GM12873 (cell line): ENCODE measurements at regions not wholly inside any gene's neighbourhood (a gene's known extent, or its start where the extent isn't known, plus 50 kb on each side); places are given as distances from the start of the nearest gene placed in this dataset.

Experiments used
- CTCF ChIP-seq: IDR thresholded peaks from 2 replicates; pipeline ENCODE4 v1.5.1; 2012; ENCODE audit warnings: low read depth, mild to moderate bottlenecking, moderate library complexity, low read length, control low read depth; ENCODE audit not compliant: insufficient read depth; ENCODE audit errors: missing control alignments

- no peak for TF ChIP-seq CTCF
Measured at GRCh38 chr5:145520335-145520734, 314.8 kb downstream of the PRELID2 start.

DNA sequence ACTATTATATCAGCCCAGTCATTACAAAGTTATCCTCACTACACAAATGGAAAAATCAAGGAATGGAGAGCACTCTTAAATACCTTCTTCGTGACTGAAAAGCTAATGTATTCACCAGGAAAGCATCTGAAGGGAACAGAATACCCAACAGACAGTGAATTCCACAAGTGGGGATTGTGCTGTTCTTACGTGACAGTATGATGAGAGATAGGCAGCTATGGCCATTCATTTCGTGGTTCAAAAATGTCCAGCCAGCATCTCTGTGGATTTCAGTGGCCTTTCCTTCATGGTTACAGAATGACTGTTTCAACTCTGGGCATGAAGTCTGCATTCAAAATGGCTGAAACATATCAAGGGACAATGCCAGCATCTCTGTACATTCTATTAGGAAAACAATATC lies 323.8 kb downstream of the PRELID2 start:
- TF ChIP-seq CTCF = no peak

- TF ChIP-seq CTCF = no peak
Measured at GRCh38 chr5:145510769-145511168, 324.4 kb downstream of the PRELID2 start.

GRCh38 chr5:145510324-145510723 lies 324.8 kb downstream of the PRELID2 start:
- TF ChIP-seq CTCF = no peak

DNA sequence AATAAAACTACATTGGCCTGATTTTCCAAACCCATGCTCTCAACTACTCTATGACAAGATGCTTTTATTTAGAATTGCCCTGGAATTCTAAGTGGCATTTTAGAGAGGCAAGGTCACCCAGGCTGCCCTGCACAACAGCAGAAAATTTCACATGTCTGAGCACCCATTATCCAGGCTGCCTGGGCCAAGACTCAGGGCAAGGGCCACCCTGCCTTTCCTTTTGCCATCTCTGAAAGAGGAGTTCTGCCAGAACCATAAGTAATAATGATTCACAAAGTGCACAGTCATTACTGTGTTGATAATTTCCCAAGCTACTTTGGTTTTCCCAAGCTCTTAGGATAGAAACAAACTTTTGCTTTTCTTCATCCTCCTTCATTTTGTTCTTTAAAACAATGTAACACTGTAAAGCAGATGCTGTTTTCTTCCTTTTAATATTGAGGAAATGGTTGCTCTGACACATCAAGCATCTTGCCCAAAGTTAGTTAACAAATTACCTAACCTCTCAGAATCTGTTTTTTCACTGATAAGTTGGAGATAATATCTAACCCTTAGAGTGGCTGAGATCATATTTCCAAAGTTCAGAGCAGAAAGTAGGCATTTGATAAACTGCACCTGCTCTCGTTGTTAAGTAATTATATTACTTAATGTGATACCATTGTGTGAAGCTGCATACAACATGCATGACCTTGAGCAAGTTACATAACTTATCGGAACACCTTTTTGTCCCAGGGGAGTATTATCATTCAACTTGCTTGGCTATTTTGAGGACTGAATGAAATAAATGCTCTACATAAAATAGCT lies 325.6 kb downstream of the PRELID2 start:
- TF ChIP-seq CTCF = no peak

- no peak for TF ChIP-seq CTCF
Measured at GRCh38 chr5:145506185-145506850, 328.8 kb downstream of the PRELID2 start.

GRCh38 chr5:145502906-145503305 lies 332.2 kb downstream of the PRELID2 start:
- TF ChIP-seq CTCF = no peak
